ENCODE measurements at regions not wholly inside any gene's neighbourhood (a gene's known extent, or its start where the extent isn't known, plus 50 kb on each side); places are given as distances from the start of the nearest gene placed in this dataset.
"Not testable (repeated sequence)": the region's sequence is repeated elsewhere in the genome, so short reads cannot be mapped to it uniquely, and the experiment has no call there.

DNA sequence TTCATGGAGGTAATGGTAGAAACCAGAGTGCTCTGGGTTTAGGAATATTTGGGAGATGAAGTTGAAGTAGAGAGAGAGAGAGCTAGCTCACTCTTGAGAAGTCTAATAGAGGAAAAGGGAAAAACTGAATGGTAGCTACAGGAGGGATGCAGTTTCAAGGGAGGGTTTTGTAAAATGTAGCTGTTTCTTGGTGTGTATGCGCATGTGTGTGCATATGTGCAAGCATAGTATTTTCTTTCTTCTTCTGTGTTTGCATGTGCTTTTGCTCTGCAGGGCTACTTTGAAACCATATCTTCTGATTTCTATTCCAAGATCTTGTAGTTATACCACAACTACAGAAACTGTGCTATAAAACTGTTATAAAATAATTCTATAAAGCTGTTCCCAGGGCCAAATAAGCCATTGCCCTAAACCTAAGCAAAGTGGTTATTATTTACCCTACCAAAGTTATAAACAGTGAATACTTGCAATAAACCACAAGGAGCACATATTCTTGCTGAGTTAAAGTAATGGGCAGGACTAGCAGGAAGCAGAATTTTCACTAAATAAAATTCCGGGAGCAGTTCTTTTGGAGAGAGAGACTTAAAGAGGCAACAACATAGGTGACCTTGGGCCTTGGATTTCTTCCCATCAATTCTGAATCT lies 145.3 kb upstream of the ZNF521 start:
- intact Hi-C loops (cut with micrococcal nuclease) = no loop called here

DNA sequence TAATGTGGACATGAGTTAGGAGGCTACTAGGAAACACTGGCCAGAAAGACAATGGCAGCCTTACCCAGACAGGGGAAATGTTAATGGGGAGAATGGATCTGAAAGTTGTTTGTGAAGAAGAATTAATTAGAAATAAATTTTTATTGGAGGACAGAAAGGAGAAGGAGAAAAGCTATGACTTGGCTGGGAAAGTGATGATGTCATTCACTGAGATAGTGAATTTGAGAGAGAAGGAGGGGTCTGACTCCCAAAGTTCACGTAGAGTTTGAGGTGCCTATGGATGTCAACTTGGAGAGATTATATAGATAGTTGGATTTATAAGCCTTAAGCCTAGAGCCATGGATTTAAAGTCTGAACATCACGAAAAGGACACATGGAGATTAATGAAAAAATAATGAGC lies 144.6 kb upstream of the ZNF521 start:
- intact Hi-C loops (cut with micrococcal nuclease) = no loop called here

DNA sequence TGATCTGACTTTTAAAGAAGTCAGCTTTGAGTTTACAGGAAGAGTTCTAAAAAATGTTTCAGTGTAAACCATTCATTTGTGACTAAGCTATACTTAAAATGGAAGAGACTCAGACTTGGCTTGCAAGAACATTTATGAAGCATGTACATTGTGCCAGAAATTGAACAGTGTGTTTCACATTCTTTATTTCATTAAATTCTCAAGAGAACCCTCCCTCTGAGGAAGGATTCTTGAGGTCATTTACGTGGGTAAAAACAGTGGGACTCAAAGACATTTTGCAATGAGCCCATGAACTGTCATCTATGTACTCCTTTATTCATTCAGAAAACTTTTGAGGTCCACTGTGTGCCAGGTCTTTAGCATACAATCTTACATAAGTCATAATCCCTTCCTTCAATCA lies 143.6 kb upstream of the ZNF521 start:
- intact Hi-C loops (cut with micrococcal nuclease) = no loop called here

DNA sequence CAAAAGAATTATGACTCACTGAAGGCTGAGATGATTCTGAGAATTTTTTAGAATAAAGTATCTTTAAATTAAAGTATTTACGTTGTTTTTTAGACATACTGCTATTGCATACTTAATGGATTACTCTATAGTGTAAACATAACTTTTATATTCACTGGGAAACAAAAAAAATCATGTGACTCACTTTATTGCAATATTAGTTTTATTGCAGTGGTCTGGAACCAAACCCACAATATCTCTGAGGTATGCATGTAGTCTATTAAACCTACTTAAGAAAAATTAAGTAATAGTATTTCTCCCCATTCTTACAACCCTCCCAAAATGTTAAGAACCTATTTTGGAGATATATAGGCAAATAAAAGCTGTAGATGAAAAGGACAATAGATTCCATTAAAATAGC lies 142.9 kb upstream of the ZNF521 start:
- intact Hi-C loops (cut with micrococcal nuclease) = no loop called here

DNA sequence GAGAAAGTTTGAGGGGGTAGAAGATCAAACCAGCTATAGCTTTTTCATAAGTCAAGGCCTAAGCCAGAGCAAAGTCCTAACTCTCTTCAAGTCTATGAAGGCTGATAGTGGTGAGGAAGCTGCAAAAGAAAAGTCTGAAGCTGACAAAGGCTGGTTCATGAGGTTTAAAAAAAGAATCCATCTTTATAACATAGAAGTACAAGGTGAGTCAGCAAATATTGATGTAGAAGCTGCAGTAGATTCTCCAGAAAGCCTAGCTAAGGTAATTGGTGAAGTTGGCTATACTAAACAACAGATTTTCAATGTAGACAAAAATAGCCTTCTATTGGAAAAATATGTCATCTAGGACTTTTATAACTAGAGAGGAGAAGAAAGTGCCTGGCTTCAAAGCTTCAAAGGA lies 141.4 kb upstream of the ZNF521 start:
- intact Hi-C loops (cut with micrococcal nuclease) = no loop called here

DNA sequence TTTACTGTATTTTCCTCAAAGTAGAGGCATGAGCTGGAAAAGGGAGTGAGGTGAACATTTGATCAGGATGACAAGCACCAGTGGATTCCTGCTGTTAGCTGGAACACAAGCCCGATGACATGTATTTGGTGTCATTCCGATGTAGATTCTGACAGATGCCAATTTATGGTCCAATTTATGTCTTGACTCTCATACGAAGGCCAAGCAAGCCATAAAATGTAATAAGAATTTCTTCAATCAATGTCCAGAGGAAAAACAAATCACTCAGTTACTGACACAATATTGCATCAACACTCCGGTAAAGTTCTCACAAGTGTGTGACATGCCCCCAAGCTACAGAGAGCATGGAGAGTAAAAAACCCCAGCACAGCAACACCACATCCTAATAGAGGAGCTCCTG lies 138.3 kb upstream of the ZNF521 start:
- intact Hi-C loops (cut with micrococcal nuclease) = no loop called here

DNA sequence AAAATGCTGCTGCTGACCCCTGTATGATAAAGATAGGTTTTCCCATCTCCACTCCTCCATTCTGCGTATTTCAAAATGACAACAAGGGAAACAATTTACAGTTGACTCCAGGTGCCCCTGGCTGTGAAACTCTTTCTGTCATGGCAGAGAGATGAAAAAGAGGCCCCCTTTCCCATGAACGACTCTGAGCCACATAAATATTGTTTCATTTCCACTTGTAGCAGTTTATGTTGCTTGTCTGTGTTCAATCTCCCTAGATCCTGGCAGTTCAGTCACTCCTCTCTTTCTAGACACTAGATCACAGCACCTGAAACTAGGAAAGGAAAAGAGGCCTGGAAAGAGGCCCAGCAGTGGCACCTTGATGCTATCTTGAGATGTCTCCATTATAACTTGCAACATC lies 121.0 kb upstream of the ZNF521 start:
- intact Hi-C loops (cut with micrococcal nuclease) = no loop called here

DNA sequence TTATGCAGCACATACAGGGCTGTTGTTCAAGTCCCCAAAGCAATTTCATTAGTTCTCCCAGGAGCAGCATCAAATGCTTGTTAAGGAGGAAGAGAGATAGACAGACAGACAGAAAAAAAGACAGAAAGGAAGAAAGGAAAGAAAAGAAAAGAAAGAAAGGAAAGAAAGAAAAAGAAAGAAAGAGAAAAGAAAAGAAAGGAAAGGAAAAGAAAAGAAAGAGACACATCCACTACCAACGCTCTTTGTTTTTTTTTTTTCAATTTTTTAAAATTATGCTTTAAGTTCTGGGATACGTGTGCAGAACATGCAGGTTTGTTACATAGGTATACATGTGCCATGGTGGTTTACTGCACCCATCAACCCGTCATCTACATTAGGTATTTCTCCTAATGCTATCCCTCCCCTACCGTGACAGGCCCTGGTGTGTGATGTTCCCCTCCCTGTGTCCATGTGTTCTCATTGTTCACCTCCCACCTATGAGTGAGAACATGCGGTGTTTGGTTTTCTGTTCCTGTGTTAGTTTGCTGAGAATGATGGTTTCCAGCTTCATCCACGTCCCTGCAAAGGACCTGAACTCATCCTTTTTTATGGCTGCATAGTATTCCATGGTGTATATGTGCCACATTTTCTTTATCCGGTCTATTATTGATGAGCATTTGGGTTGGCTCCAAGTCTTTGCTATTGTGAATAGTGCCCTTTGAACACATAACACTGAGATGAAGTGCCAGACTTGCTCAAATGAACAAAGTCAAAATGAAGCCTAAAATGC lies 119.0 kb upstream of the ZNF521 start:
- intact Hi-C loops (cut with micrococcal nuclease) = not testable (repeated sequence)

DNA sequence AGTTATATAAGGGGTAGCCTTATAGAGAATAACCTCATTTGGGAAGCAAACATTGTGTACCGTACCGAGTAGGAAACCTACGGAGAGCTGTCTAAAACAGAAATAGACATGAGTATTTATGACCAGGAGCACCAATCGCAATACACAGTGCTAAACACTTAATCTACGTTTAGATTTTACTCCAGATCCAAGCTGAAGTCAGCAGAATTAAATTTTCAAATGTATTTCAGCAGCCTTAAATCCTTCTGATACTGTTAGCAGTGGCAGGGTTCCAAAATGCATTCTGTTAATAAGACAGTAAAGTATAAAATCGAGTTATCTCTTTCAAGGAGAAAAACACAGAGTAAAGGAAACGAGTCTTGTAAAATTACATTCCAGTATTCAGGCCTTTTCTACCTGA lies 118.1 kb upstream of the ZNF521 start:
- intact Hi-C loops (cut with micrococcal nuclease) = no loop called here

DNA sequence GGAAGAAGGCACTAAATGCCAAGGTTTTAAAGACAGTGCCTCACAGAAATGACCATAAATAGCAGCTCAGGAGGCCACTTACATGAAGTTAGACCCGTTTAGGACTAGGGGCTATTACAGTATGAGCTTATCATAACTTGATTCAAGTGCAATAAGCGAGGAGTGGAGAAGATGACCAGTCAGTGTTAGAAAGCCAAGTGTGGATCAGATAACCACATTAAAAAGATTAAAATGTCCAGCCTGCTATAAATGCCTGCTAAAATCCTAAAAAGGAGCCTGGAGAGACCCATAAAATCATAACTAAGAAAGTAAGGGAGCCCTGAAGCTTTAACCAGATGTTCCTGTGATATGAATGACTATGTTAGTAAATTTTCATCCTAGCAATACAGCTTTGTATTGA lies 117.5 kb upstream of the ZNF521 start:
- intact Hi-C loops (cut with micrococcal nuclease) = no loop called here

DNA sequence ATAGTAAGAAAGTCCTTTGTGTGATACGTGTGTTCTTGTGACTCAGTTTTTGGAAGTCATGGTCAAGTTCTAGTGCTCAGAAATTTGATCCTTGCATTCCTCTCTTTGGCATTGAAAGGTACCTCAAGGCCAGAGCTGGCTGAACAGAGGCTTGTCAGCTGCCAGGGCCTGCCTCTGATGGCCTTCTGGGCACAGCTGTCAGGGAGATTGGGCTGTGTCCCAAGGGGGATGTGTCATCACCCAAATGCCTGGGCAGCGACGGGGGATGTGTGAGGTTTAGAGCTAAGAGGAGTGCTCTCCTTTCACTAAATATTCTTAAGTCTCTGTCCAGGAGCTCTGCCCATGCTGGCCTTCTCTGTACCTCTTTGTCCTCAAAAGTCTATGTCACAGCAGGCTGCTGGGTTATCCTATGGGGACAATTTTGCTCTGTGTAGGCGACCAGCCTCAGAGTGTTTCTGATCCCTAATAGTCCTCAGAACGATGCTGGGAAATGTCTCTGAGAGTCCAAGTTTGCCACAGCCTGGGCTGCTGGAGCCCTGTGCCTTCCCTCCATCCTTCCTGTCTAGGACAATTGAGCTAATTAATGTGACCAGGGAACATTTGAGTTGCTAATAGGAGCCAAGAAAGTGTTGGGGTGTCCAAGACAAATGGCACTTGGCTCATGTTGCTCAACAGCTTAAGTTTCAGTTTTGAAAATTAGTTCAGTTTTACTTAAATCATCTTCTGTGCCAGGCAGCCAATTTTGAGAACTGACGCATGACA lies 115.4 kb upstream of the ZNF521 start:
- intact Hi-C loops (cut with micrococcal nuclease) = no loop called here

DNA sequence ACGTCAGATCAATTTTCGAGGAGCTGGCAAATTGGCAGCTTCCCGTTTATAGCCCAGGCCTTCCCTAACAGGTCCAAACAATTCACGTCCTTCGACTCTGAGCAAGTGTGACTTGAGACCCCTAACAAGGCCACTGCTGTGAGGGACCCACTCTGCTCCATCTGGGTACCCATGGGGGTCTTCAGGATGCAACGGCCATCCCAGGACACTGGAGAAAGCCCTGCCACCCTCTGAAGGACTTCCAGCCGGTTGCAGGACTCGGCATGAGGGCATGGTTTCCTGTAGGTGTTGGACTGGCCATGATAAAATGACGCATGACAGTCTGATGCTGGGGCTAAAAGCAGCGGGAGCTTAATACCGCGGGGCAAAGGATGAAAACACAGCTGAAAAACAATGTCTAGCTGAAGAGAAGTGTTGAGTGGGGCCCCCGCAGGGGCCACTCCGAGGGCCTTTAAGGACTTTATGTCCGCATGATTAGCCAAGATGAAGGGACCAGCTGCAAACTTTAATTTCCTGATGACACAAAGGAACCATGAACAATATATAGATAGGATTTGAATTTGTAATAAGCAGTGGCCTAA lies 113.3 kb upstream of the ZNF521 start:
- intact Hi-C loops (cut with micrococcal nuclease) = no loop called here

DNA sequence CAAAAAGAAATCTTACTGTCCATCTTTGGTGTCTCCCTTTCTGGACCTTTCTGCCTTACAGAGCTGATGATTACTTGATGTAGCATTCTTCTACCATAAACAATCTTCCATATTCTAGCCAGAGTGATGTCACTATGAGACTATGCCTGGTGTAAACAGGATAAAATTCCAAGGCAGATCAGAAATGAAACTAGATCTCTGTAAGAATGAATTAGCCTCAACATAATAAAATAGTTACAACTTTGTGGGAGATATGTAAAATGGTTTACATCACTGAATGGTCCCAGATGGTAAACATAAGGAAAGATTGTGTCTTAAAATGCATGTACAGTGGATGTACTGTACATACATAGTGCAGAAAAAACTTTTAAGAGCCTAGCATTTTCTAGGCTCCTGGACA lies 112.3 kb upstream of the ZNF521 start:
- intact Hi-C loops (cut with micrococcal nuclease) = no loop called here

DNA sequence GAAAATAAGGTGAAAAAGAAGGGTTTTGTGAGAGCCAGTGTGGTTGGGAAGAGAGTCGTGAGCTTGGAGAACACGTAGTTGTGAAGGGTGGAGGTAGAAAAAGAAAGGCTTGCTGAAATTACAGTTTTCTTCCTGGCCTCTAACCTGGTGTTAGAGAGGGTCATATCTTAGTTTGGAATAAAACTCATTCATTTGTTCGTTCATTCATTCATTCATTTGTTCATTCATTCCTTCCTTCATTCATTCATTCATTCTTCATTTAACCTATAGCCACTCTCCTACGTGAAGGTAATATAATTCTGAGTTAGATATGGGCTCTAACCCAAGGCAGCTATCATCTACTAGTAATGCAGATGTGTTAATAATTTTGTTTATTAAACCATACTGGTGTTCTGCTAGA lies 111.8 kb upstream of the ZNF521 start:
- intact Hi-C loops (cut with micrococcal nuclease) = no loop called here

DNA sequence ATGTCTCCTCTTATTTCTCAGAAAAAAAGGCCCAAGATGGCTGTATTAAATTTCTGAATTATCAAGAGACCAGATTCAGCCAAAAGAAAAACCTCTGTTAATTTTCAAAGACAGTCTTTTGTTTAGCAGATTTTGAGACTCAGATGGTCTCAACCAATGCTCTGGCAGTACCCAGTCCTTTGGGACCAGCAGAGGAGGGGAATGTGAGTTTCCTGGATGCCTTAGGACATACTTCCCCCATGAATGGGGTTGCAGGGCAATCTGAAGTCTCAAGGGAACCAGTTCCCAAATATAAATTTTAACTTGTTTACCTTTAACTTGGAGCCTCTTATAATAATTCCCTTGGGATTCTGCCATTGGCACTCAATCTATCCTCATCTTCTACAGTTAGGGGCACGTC lies 107.8 kb upstream of the ZNF521 start:
- intact Hi-C loops (cut with micrococcal nuclease) = no loop called here

DNA sequence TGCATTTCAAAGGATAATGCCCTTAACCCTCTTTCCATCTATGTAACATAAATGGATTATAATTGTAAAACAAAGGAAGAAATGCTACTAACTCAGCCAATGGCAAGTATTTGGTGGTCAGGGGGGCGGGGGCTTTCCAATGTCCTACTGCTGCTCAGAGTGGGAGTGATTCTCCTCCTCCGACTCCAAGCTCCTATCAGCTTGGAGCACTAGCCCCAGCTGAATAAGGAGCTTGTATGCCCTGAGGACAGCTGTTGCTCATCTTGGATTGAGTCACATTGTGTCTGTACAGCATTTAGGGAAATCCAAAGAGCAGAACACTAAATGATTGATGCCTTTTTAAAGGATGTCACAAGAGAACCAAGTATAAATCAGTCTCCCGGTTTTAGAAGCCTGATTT lies 105.6 kb upstream of the ZNF521 start:
- intact Hi-C loops (cut with micrococcal nuclease) = no loop called here

DNA sequence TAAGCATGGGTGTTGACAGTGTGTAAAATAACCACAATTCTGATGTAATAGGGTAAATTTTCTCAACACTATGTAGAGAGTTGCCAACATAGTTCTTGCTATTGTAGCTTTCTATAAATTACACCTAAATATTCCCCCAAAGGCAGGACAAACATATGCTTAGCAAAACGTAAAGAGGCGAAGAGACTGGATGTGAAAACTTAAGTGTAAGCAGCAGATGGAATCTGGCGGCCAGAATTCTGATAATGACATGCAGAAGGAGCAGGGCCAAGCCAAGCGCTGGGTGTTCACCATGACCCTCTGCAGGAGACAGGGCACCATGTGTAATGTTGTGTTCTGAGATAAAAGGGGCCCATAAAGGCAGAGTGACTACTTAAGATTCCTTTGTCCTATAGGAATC lies 105.2 kb upstream of the ZNF521 start:
- intact Hi-C loops (cut with micrococcal nuclease) = no loop called here

DNA sequence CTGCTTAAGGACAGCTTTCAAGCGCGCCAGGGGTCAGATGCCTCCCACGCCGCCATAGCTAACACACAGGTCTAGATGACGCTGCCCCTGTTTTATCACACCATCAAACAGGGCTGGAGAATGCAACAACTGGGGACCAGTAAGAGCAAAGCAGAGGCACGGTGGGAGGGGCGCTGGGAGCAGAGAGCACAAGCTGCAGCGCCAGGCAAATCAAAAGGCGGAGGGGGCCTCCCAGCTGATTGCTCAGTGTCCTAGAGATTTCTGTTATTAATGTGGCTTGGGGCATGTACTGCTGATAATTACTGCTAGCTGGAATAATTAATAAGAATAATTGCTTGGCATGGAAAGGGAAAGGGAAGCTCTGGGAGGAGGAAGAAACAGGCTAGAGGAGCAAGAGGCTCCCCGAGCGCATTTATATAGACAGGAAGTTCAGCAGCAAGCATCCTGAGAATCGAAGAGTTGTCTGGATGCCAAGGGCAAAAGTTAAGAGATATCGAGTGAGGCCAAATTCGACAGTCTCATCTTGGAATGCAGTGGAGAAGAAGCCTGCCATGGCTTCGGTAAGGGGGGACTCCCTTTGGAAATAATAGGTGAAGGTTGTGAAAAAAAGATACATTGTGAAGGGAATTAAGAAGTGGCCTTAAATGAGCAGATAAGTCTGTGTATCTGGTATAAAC lies 104.5 kb upstream of the ZNF521 start:
- intact Hi-C loops (cut with micrococcal nuclease) = no loop called here

DNA sequence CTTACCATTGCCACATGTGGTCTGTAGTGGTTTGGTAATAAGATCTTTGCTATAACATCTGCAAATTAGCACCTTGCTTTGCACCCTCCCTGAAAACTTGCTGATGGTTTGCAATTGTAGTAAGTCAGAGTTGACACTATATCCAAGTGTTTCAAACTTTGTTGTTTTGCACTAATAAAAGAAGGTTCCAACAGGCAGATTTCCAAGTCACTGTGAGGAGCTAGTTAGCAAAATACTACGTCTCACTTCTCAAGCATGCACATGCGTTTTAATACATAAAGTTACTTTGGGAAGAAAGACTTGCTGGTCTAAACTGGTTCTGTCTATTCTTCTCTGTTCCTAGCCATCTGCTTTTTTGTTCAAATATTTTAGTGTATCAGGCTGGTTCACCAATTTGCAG lies 103.7 kb upstream of the ZNF521 start:
- intact Hi-C loops (cut with micrococcal nuclease) = no loop called here

DNA sequence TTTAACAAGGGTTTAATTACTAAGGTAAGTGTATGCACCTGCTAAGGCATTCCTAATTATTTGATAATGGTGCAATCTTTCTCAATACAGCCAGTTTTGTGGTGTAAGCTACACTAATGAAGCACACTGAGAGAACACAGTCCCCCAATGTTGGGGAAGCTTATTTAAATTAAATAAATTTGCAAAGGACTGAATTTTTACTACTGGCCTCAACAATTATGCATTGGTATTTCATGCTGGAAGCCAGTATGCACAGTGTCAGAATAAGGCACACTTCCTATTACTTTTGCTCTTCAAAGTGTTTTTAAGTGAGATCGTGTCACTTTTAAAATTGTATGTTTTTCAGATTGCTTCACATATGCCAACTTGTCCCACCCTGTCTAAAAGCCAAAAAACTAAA lies 103.2 kb upstream of the ZNF521 start:
- intact Hi-C loops (cut with micrococcal nuclease) = no loop called here

DNA sequence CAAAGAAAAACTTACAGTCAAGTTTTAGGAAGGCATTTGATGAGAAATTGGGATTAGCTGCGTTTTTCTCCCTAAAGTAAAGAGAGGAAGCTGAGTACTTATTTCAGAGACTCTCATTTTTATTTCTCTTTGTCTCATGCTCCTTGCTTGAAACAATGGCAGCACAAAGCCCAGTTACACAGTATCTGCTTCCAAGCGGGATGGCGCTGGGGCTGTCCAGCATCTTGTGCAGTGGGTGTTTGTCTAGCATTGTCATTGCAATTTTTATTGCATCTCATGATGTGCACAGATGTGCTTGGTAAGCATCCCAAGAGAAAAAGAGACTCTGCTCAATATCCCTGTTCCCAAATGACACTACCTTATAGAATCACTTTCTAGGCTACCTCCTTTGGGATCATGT lies 102.8 kb upstream of the ZNF521 start:
- intact Hi-C loops (cut with micrococcal nuclease) = no loop called here

DNA sequence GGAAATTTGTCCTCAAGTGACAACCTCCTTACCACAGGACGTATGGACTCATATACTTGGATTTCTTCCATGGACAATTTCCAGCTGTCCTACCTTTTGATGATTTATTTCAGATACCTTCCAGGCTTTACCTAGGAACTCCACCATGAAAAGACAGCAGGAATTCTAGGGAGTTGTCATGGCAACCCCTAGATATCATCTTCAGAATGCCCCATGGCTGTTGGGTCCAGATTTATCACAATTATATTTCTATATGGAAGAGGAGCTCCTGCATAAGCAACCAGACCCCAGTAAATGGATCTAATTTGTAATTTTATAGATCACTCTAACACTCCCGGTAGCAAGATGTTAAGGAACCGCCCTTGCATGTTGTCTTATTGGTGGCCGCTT lies 102.3 kb upstream of the ZNF521 start:
- intact Hi-C loops (cut with micrococcal nuclease) = no loop called here

Data from T-helper 2 cell treated with Interferon-gamma antibody and Interleukin-4, amounts not matched to agents 100 ng/mL and 5 ng/mL, for 36 hours (primary cell).